Esophagus muscularis mucosa (tissue), 4 donors: ENCODE measurements at regions not wholly inside any gene's neighbourhood (a gene's known extent, or its start where the extent isn't known, plus 50 kb on each side); places are given as distances from the start of the nearest gene placed in this dataset.

ENCODE experiments used
- DNase-seq: peaks from one replicate; pipeline ENCODE4 v3.0.0-alpha.2; 2017; ENCODE audit errors: extremely low spot score
- H3K27ac ChIP-seq, 4 donors: fragments of 200-600 bp; sonication (generic); replicated peaks in 1 of 4; 1 replicate in 3 of 4; 2 replicates in 1 of 4; pipeline ENCODE4 v1.5.1; 2016 to 2019; ENCODE audit warnings: mild to moderate bottlenecking in 1 of 4
- H3K27me3 ChIP-seq, 4 donors: fragments of 200-600 bp; sonication (generic); one replicate each; pipeline versions ENCODE4 v1.5.1 to v1.6.0; 2016 to 2019
- H3K36me3 ChIP-seq, 4 donors: fragments of 200-600 bp; sonication (generic); one replicate each; pipeline ENCODE4 v1.5.1; 2016 to 2019
- H3K4me1 ChIP-seq, 4 donors: fragments of 200-600 bp; sonication (generic); one replicate each; pipeline ENCODE4 v1.5.1; 2016 to 2019
- H3K4me3 ChIP-seq, 4 donors: fragments of 200-600 bp; sonication (generic); 1 replicate in 2 of 4; 2 replicates in 2 of 4; pipeline ENCODE4 v1.5.1; 2016 to 2019; ENCODE audit warnings: mild to moderate bottlenecking in 4 of 4, moderate library complexity in 1 of 4
- H3K9me3 ChIP-seq, 4 donors: fragments of 200-600 bp; sonication (generic); 1 replicate in 3 of 4; 2 replicates in 1 of 4; pipeline ENCODE4 v1.5.1; 2016 to 2019
- EP300 ChIP-seq: sonication (generic); formaldehyde crosslinking; IDR thresholded peaks from one replicate; pipeline ENCODE4 v1.6.1; 2017; ENCODE audit warnings: antibody characterized with exemption
- POLR2A ChIP-seq: fragments of 450-650 bp; IDR thresholded peaks from one replicate; pipeline ENCODE4 v1.6.1; 2017; ENCODE audit warnings: antibody characterized with exemption, moderate library complexity, mild to moderate bottlenecking, low read depth
- POLR2AphosphoS5 ChIP-seq, 2 donors: sonication (generic); formaldehyde crosslinking; IDR thresholded peaks; one replicate each; pipeline ENCODE4 v1.6.1; 2017; ENCODE audit warnings: antibody characterized with exemption in 2 of 2
- WGBS: methylation state at CpG from one replicate; pipeline ENCODE4 v1.1.5; 2018; 5-methylcytosine and 5-hydroxymethylcytosine counted together
- intact Hi-C: fragments of 100-400 bp; cut with DNase I; formaldehyde crosslinking; loops from one replicate; pipeline ENCODE4 v1.15.1; 2023
- TF ChIP-seq, protein P1 (sequence below), 3 experiments: fragments of 200-600 bp in 2 of 3; fragments of 450-650 bp in 1 of 3; sonication (generic) in 2 of 3; IDR thresholded peaks; one replicate each; pipeline ENCODE4 v1.5.1; 2017 to 2019; ENCODE audit warnings: antibody characterized with exemption in 3 of 3, mild to moderate bottlenecking in 2 of 3, moderate library complexity in 1 of 3

DNA sequence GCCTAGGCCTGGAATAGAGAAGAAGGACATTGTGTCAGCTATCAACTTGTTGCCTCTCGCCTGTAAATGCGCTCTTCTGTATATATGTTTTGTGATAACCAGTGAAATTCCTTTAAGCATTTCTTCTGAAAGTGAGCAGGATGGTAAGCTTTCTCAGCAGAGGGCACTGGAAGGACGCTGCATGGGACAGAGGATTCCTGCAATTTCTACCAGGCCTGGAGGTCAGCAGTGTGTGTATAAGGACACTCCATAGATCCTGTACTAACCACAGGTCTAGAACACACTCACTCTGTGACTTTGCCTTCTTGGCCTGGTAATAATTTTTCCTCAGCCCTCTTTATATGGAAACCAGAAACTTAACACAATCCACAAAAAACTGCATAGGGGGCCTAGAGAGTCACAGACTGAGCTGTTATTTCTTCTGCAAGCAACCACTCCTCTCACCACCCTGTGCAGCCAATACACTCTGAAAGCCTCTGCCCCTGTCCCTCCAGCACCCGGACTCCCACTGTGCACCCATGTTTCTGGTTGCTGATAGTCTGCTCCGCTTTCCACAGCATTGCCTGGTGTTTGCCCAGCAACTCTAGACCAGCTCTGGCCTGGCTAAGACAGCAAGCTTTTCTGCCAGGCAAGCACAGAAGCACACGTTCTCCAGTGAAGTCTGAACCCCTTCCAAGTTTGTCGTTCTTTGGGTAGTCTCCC, 94.0 kb upstream of the RMST start:
- Histone ChIP-seq H3K36me3 (no peaks in the 10 kb centered on the region), H3K27me3 (no peaks in the 10 kb centered on the region), H3K4me1 (no peaks in the 10 kb centered on the region), H3K9me3 (no peaks in the 10 kb centered on the region), H3K27ac (no peak overlapping the region), H3K4me3 (no peak overlapping the region)
- WGBS = 65% methylated on average over 7 of the region's 7 CpGs
- intact Hi-C loops = no loop called here
- TF ChIP-seq POLR2AphosphoS5 (IDR thresholded peaks at IDR 0.05) (no peak), POLR2A (no peak), EP300 (no peak)
- TF ChIP-seq, protein P1, sequence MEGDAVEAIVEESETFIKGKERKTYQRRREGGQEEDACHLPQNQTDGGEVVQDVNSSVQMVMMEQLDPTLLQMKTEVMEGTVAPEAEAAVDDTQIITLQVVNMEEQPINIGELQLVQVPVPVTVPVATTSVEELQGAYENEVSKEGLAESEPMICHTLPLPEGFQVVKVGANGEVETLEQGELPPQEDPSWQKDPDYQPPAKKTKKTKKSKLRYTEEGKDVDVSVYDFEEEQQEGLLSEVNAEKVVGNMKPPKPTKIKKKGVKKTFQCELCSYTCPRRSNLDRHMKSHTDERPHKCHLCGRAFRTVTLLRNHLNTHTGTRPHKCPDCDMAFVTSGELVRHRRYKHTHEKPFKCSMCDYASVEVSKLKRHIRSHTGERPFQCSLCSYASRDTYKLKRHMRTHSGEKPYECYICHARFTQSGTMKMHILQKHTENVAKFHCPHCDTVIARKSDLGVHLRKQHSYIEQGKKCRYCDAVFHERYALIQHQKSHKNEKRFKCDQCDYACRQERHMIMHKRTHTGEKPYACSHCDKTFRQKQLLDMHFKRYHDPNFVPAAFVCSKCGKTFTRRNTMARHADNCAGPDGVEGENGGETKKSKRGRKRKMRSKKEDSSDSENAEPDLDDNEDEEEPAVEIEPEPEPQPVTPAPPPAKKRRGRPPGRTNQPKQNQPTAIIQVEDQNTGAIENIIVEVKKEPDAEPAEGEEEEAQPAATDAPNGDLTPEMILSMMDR (IDR thresholded peaks at IDR 0.05) = no peak
- DNase-seq = no peak

DNA sequence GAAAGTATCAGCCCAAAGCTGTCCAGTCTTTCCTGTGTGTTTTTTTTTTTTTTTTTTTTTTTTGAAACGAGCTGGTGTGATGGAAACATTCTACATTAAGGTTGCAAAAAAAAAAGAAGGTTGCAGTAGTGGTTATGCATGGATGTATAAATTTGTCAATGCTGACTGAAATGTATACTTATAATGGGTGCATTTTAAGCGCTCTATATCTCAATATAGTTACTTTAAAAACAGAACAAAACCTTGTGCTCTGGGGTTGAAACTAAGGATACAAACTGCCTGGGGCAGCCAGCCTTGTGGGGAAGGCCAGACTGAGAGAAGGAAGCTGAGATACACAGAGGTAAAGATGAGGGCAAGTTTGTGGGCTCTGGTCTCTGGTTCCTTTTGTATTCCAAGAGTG, 87.3 kb upstream of the RMST start:
- H3K27ac ChIP-seq = no peak overlapping the region
- no peak for DNase-seq
- no peak overlapping the region for H3K4me3 ChIP-seq
- TF ChIP-seq EP300 (no peak), POLR2A (no peak), POLR2AphosphoS5 (IDR thresholded peaks at IDR 0.05) (no peak)
- TF ChIP-seq, protein P1 (IDR thresholded peaks at IDR 0.05) = no peak
- intact Hi-C loops = no loop called here
- WGBS = 55% methylated on average over 2 of the region's 2 CpGs
- no peaks in the 10 kb centered on the region for H3K9me3 ChIP-seq
- H3K36me3 ChIP-seq = no peaks in the 10 kb centered on the region
- H3K4me1 ChIP-seq = peaks cover 0 to 5% (median 0%) of the 10 kb centered on the region in 4 donors
- H3K27me3 ChIP-seq = no peaks in the 10 kb centered on the region

DNA sequence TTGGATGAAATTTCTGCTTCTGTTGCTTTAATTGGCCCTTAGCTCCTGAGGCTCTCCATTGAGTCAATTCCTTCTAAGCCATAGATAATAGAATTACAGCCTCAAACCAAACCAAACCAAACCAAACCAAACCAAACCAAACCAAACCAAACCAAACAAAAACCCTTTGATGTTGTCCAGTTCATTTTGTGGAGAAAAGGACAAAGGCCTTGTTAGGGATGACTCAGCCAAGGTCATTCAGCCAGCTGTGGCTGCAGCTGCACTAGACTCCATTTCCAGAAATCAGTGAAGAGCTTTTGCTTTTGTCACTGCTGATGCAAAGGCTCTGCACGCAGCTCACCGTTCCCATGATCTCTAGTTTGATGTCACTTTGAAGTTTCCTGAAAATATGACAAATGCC, 82.2 kb upstream of the RMST start:
- WGBS = 94% methylated on average over 2 of the region's 2 CpGs
- H3K4me1 ChIP-seq = peaks cover 0 to 4% (median 0%) of the 10 kb centered on the region in 4 donors
- H3K27me3 ChIP-seq = no peaks in the 10 kb centered on the region
- peaks cover 0 to 5% (median 0%) of the 10 kb centered on the region in 4 donors for H3K9me3 ChIP-seq
- no peak for TF ChIP-seq POLR2AphosphoS5 (IDR thresholded peaks at IDR 0.05)
- no peak for TF ChIP-seq POLR2A
- no peak for TF ChIP-seq EP300
- TF ChIP-seq, protein P1 (IDR thresholded peaks at IDR 0.05) = no peak
- no peak for DNase-seq
- H3K4me3 ChIP-seq = no peak overlapping the region
- intact Hi-C loops = no loop called here
- no peaks in the 10 kb centered on the region for H3K36me3 ChIP-seq
- no peak overlapping the region for H3K27ac ChIP-seq

DNA sequence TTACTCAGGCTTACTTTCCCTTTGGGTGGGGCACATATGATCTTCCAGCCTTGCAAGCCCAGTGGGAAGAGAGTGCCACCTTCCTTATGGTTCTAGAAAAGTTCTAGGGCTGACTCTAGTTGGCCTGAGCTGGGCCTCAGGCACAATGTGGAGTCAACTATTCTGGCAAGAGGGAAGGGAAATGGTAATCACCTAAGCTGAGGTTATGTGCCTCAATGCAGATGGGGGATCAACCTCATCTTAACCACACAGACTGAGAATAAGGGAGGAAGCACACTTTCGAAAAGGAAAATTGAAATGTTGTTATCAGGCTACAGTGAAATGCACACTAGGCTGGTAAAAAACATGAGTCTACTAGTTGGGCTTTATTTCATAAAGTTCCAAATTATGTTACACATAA, 77.5 kb upstream of the RMST start:
- Histone ChIP-seq H3K36me3 (no peaks in the 10 kb centered on the region), H3K4me1 (no peaks in the 10 kb centered on the region), H3K27me3 (no peaks in the 10 kb centered on the region), H3K27ac (no peak overlapping the region), H3K9me3 (peaks cover 0 to 5% (median 0%) of the 10 kb centered on the region in 4 donors), H3K4me3 (no peak overlapping the region)
- WGBS = 100% methylated on average over 1 of the region's 1 CpG
- TF ChIP-seq POLR2AphosphoS5 (IDR thresholded peaks at IDR 0.05) (no peak), EP300 (no peak)
- TF ChIP-seq, protein P1 (IDR thresholded peaks at IDR 0.05) = no peak
- intact Hi-C loops = no loop called here
- no peak for DNase-seq

DNA sequence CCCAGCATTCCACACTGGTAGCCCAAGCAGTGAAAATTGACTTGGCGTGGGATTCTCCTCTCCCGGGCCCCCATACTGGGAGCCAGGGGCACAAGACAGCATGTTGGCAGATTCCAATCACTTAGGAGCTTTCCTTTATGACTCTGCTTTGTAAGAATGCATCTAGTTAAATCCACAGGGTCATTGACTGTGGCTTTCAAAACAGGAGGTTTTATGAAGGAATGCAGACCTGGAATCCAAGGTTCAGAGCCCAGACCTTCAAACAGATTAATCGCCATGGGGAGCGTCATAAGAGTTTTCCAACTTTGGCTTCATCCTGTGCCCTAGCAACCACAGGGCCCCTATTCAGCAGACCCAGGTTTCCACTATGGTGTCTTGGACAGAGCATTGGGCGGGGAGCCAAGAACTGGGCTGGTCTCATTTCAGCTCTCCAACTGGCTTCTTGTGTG, 76.4 kb upstream of the RMST start:
- Histone ChIP-seq H3K27ac (no peak overlapping the region), H3K27me3 (no peaks in the 10 kb centered on the region), H3K36me3 (no peaks in the 10 kb centered on the region), H3K9me3 (peaks cover 0 to 5% (median 0%) of the 10 kb centered on the region in 4 donors), H3K4me3 (no peak overlapping the region), H3K4me1 (no peaks in the 10 kb centered on the region)
- TF ChIP-seq POLR2AphosphoS5 (IDR thresholded peaks at IDR 0.05) (no peak), EP300 (no peak), POLR2A (no peak)
- TF ChIP-seq, protein P1 (IDR thresholded peaks at IDR 0.05) = no peak
- DNase-seq = no peak
- intact Hi-C loops = no loop called here
- 73% methylated on average over 4 of the region's 5 CpGs for WGBS
